PFSK-1 (cell line): ENCODE measurements at regions not wholly inside any gene's neighbourhood (a gene's known extent, or its start where the extent isn't known, plus 50 kb on each side); places are given as distances from the start of the nearest gene placed in this dataset.

Source experiments
- FOXP2 ChIP-seq: optimal IDR thresholded peaks from 2 replicates; pipeline ENCODE3; 2011; ENCODE audit warnings: borderline replicate concordance, control low read depth, inconsistent platforms; ENCODE audit not compliant: insufficient read depth; ENCODE audit errors: extremely low read length, extremely low read depth
- POLR2AphosphoS5 ChIP-seq: IDR thresholded peaks from 2 replicates; pipeline ENCODE4 v1.6.1; 2012; ENCODE audit warnings: low read depth, mild to moderate bottlenecking, control low read depth, low read length, moderate library complexity
- REST ChIP-seq, 2 experiments: IDR thresholded peaks; 2 replicates each; pipeline versions ENCODE4 v1.6.1 to v1.8.0; 2011 to 2012; ENCODE audit warnings: low read depth in 2 of 2, low read length in 2 of 2, control low read depth in 1 of 2, inconsistent platforms in 1 of 2, mild to moderate bottlenecking in 1 of 2, moderate library complexity in 1 of 2; ENCODE audit not compliant: insufficient read depth in 1 of 2
- SIN3A ChIP-seq: IDR thresholded peaks from 2 replicates; pipeline ENCODE4 v1.6.1; 2012; ENCODE audit warnings: mild to moderate bottlenecking, low read length, moderate library complexity, borderline replicate concordance; ENCODE audit not compliant: insufficient read depth
- TAF1 ChIP-seq: IDR thresholded peaks from 2 replicates; pipeline ENCODE4 v1.6.1; 2012; ENCODE audit warnings: low read length, control low read depth, borderline replicate concordance; ENCODE audit not compliant: insufficient read depth

- TF ChIP-seq POLR2AphosphoS5 (no peak), TAF1 (no peak), FOXP2 (no peak), REST (IDR thresholded peaks at IDR 0.05; ENCODE audit: insufficient read depth in 1 of 2, low read depth in 2 of 2, low read length in 2 of 2) (no peak), SIN3A (no peak)
Observed at GRCh38 chr5:158289967-158290366, 431.0 kb upstream of the CLINT1 start.

GRCh38 chr5:158288272-158288657 lies 429.3 kb upstream of the CLINT1 start:
- TF ChIP-seq REST (IDR thresholded peaks at IDR 0.05; ENCODE audit: insufficient read depth in 1 of 2, low read depth in 2 of 2, low read length in 2 of 2) (no peak), POLR2AphosphoS5 (no peak), SIN3A (no peak), FOXP2 (no peak), TAF1 (no peak)

- TF ChIP-seq FOXP2 (no peak), REST (IDR thresholded peaks at IDR 0.05; ENCODE audit: insufficient read depth in 1 of 2, low read depth in 2 of 2, low read length in 2 of 2) (no peak), SIN3A (no peak; the same call in 1 of the 2 replicates), TAF1 (no peak), POLR2AphosphoS5 (no peak)
Observed at GRCh38 chr5:158287643-158288271, 428.8 kb upstream of the CLINT1 start.

GRCh38 chr5:158286827-158287226 lies 427.9 kb upstream of the CLINT1 start:
- no peak for TF ChIP-seq FOXP2
- no peak for TF ChIP-seq POLR2AphosphoS5
- TF ChIP-seq SIN3A: no peak

GRCh38 chr5:158285698-158286097 lies 426.8 kb upstream of the CLINT1 start:
- TF ChIP-seq SIN3A (no peak), POLR2AphosphoS5 (no peak), TAF1 (no peak), REST (IDR thresholded peaks at IDR 0.05; ENCODE audit: insufficient read depth in 1 of 2, low read depth in 2 of 2, low read length in 2 of 2) (no peak), FOXP2 (no peak)
